Upper lobe of left lung (tissue), 6 donors: ENCODE measurements at regions not wholly inside any gene's neighbourhood (a gene's known extent, or its start where the extent isn't known, plus 50 kb on each side); places are given as distances from the start of the nearest gene placed in this dataset.

Experiments used
- ATAC-seq, 2 donors: fragments of 200-7000 bp; cut with Tn5 transposase; one replicate each; pipeline ENCODE4 v1.9.1; 2022; ENCODE audit warnings: mild to moderate bottlenecking in 2 of 2, moderate library complexity in 2 of 2; ENCODE audit not compliant: low FRiP score in 2 of 2
- DNase-seq, 2 donors: peaks; one replicate each; pipeline ENCODE4 v3.0.0-alpha.2; 2019 to 2020
- H3K27ac ChIP-seq, 4 donors: fragments of 200-600 bp; sonication (generic); one replicate each; pipeline ENCODE4 v1.5.1; 2016 to 2019
- H3K27me3 ChIP-seq, 4 donors: fragments of 200-600 bp; sonication (generic); one replicate each; pipeline ENCODE4 v1.5.1; 2017 to 2019
- H3K36me3 ChIP-seq, 4 donors: fragments of 200-600 bp; sonication (generic); one replicate each; pipeline ENCODE4 v1.5.1; 2016 to 2019
- H3K4me1 ChIP-seq, 4 donors: fragments of 200-600 bp; sonication (generic); one replicate each; pipeline ENCODE4 v1.5.1; 2018 to 2019
- H3K4me3 ChIP-seq, 4 donors: fragments of 200-600 bp; sonication (generic); one replicate each; pipeline ENCODE4 v1.5.1; 2017 to 2019; ENCODE audit warnings: mild to moderate bottlenecking in 2 of 4, moderate library complexity in 1 of 4
- H3K9me3 ChIP-seq, 4 donors: fragments of 200-600 bp; sonication (generic); one replicate each; pipeline ENCODE4 v1.5.1; 2018 to 2019
- CTCF ChIP-seq, 6 experiments: fragments of 450-650 bp in 4 of 6; fragments of 200-600 bp in 2 of 6; sonication (generic) in 2 of 6; IDR thresholded peaks; one replicate each; pipeline ENCODE4 v1.5.1; 2016 to 2019; ENCODE audit warnings: antibody characterized with exemption in 6 of 6
- EP300 ChIP-seq, 4 donors: sonication (generic); formaldehyde crosslinking; IDR thresholded peaks; one replicate each; pipeline ENCODE4 v1.5.1; 2017; ENCODE audit warnings: antibody characterized with exemption in 4 of 4, control low read depth in 2 of 4
- POLR2A ChIP-seq, 4 donors: fragments of 450-650 bp; IDR thresholded peaks; one replicate each; pipeline ENCODE4 v1.5.1; 2016 to 2017; ENCODE audit warnings: antibody characterized with exemption in 4 of 4, mild to moderate bottlenecking in 2 of 4
- POLR2AphosphoS5 ChIP-seq, 2 donors: sonication (generic); formaldehyde crosslinking; IDR thresholded peaks; one replicate each; pipeline ENCODE4 v1.5.1; 2017; ENCODE audit warnings: antibody characterized with exemption in 2 of 2
- WGBS, 2 donors: methylation state at CpG; one replicate each; pipeline ENCODE4 v1.1.5; 2017 to 2018; 5-methylcytosine and 5-hydroxymethylcytosine counted together
- donor health status: DM: no; HTN: no; CAD: no; lungs with moderate emphysema.
- donor health status: DM: no; HTN: yes; CAD: no; lungs with severe emphysema.

DNA sequence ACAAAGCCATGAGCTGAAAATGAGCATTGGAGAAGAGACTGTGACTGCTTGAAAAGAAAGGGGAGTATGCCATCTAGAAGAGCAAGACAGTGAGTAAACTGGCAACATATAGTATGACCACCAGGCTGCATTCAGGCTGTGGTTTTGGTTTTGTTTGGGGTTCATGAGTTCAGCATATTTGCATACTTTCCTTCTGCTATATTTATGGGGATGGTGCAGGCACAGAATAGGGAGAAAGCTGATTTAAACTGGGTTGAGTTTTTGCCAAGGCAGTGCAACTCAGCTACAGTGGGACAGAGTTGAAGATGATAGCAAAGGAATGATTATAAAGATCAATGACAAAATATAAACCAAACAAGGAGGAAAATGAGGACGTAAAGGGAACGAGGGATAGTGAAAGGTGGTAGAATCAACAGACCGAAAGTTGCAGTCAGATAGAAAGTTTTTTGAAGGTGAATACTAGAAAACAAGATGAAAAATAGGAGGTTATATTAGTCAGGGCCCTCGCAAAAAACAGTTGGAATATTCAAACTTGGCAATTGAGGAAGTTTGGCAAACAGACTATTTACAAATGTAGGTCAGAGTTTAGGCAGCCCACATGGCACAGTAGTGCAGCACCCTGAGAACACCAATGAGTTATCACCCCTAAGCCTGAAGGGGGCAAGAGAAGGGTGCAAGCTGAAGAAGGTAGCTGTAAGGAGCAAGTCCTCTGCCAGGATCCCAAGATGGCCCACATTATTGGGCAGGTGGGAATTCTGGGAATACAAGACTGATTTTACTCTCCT lies 114.8 kb upstream of the MAP9 start:
- 83 to 88% methylated on average over 4 of the region's 4 CpGs for WGBS, 2 donors
- Histone ChIP-seq H3K36me3 (no peaks in the 10 kb centered on the region), H3K27me3 (no peaks in the 10 kb centered on the region), H3K4me3 (no peak overlapping the region), H3K27ac (no peak overlapping the region), H3K9me3 (no peaks in the 10 kb centered on the region), H3K4me1 (no peaks in the 10 kb centered on the region)
- DNase-seq (no peak), ATAC-seq (peak in 1 of 2 donors; percentile 19)
- TF ChIP-seq CTCF (IDR thresholded peaks at IDR 0.05) (no peak), POLR2A (IDR thresholded peaks at IDR 0.05) (no peak), EP300 (IDR thresholded peaks at IDR 0.05) (no peak), POLR2AphosphoS5 (IDR thresholded peaks at IDR 0.05) (no peak)

DNA sequence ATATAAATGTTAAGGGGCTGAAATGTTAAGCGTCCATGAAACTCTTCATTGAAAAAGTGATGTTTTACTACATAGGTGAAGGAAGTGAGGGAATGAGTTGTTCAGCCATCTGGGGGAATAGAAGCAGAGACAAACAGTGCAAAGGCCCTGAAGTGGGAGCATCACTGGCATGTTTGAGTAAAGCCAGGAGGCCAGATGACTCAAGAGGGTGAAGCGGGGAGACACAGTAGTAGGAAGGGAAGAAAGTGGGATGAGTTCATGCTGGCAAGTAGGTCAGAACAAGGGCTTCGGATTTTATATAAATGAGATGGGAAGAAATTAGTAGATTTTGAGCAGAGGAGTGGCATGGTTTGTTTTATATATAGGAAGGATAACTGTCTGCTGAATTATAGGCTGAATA lies 112.5 kb upstream of the MAP9 start:
- H3K4me1 ChIP-seq, result no peaks in the 10 kb centered on the region
- no peaks in the 10 kb centered on the region for H3K9me3 ChIP-seq
- no peak overlapping the region for H3K4me3 ChIP-seq
- H3K36me3 ChIP-seq, result no peaks in the 10 kb centered on the region
- H3K27ac ChIP-seq, result no peak overlapping the region
- DNase-seq (no peak), ATAC-seq (no peak)
- TF ChIP-seq CTCF (IDR thresholded peaks at IDR 0.05), result no peak
- TF ChIP-seq POLR2A (IDR thresholded peaks at IDR 0.05), result no peak
- no peak for TF ChIP-seq EP300 (IDR thresholded peaks at IDR 0.05)
- TF ChIP-seq POLR2AphosphoS5 (IDR thresholded peaks at IDR 0.05), result no peak
- WGBS, 2 donors, result 89 to 91% methylated on average over 3 of the region's 3 CpGs
- no peaks in the 10 kb centered on the region for H3K27me3 ChIP-seq

- no peak overlapping the region for H3K27ac ChIP-seq
- TF ChIP-seq POLR2AphosphoS5 (IDR thresholded peaks at IDR 0.05) (no peak), POLR2A (IDR thresholded peaks at IDR 0.05) (no peak), CTCF (IDR thresholded peaks at IDR 0.05) (no peak), EP300 (IDR thresholded peaks at IDR 0.05) (no peak)
- H3K27me3 ChIP-seq, result no peaks in the 10 kb centered on the region
- no peaks in the 10 kb centered on the region for H3K36me3 ChIP-seq
- ATAC-seq, result no peak
- no peaks in the 10 kb centered on the region for H3K9me3 ChIP-seq
- WGBS, 2 donors, result 67 to 73% methylated on average over 2 of the region's 2 CpGs
- no peak for DNase-seq
- H3K4me1 ChIP-seq, result no peaks in the 10 kb centered on the region
- H3K4me3 ChIP-seq, result no peak overlapping the region
Measured at GRCh38 chr4:155488691-155489090, 111.9 kb upstream of the MAP9 start.

DNA sequence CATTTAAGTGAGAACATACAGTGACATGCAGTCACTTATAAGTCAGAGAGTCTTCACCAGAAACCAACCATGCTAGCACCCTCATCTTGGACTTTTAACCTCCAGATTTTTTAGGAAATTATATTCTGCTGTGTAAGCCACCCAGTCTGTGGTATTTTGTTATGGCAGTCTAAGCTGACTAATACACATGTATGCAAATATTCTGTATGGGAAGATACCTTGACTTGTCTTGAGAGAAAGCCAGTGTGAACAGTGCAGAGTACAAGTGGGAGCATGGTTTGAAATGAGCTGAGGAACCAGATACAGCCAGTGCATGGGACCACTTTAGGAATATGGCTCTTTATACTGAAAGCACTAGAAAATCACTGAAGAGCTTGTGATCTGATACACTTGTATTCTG lies 110.4 kb upstream of the MAP9 start:
- H3K27ac ChIP-seq, result no peak overlapping the region
- H3K27me3 ChIP-seq, result no peaks in the 10 kb centered on the region
- no peak overlapping the region for H3K4me3 ChIP-seq
- DNase-seq (no peak), ATAC-seq (no peak)
- H3K4me1 ChIP-seq, result no peaks in the 10 kb centered on the region
- H3K9me3 ChIP-seq, result no peaks in the 10 kb centered on the region
- no peaks in the 10 kb centered on the region for H3K36me3 ChIP-seq
- no peak for TF ChIP-seq POLR2A (IDR thresholded peaks at IDR 0.05)
- no peak for TF ChIP-seq CTCF (IDR thresholded peaks at IDR 0.05)
- no peak for TF ChIP-seq POLR2AphosphoS5 (IDR thresholded peaks at IDR 0.05)

- DNase-seq (no peak), ATAC-seq (no peak)
- TF ChIP-seq POLR2AphosphoS5 (IDR thresholded peaks at IDR 0.05) (no peak), POLR2A (IDR thresholded peaks at IDR 0.05) (no peak)
- H3K36me3 ChIP-seq, result no peaks in the 10 kb centered on the region
- no peaks in the 10 kb centered on the region for H3K4me1 ChIP-seq
- H3K4me3 ChIP-seq, result no peak overlapping the region
- 95% methylated on average over 4 of the region's 4 CpGs for WGBS, 2 donors
- H3K9me3 ChIP-seq, result no peaks in the 10 kb centered on the region
- no peaks in the 10 kb centered on the region for H3K27me3 ChIP-seq
- H3K27ac ChIP-seq, result no peak overlapping the region
Measured at GRCh38 chr4:155481150-155481549, 104.4 kb upstream of the MAP9 start.
